Hepatocyte (in vitro differentiated cells): ENCODE measurements at regions not wholly inside any gene's neighbourhood (a gene's known extent, or its start where the extent isn't known, plus 50 kb on each side); places are given as distances from the start of the nearest gene placed in this dataset.

Experiments used
- CTCF ChIP-seq: fragments of 200-600 bp; sonication (generic); IDR thresholded peaks from 2 replicates; pipeline ENCODE4 v1.5.1; 2016; ENCODE audit warnings: antibody characterized with exemption, mild to moderate bottlenecking; ENCODE audit not compliant: poor library complexity
- EZH2 ChIP-seq: fragments of 200-600 bp; sonication (generic); IDR thresholded peaks from 2 replicates; pipeline ENCODE4 v1.6.1; 2016; ENCODE audit warnings: antibody characterized with exemption, mild to moderate bottlenecking, borderline replicate concordance
- EZH2phosphoT487 ChIP-seq: fragments of 200-600 bp; sonication (generic); IDR thresholded peaks from one replicate; pipeline ENCODE4 v1.6.1; 2018; ENCODE audit warnings: antibody characterized with exemption, mild to moderate bottlenecking, low read depth, moderate library complexity; ENCODE audit not compliant: unreplicated experiment, severe bottlenecking

GRCh38 chrX:116318672-116319071 lies 117.7 kb upstream of the SLC6A14 start:
- TF ChIP-seq EZH2 (no peak), CTCF (no peak), EZH2phosphoT487 (no peak)
